Testis (tissue), 2 donors: ENCODE measurements at regions not wholly inside any gene's neighbourhood (a gene's known extent, or its start where the extent isn't known, plus 50 kb on each side); places are given as distances from the start of the nearest gene placed in this dataset.
"Not testable (repeated sequence)": the region's sequence is repeated elsewhere in the genome, so short reads cannot be mapped to it uniquely, and the experiment has no call there.

ENCODE experiments used
- DNase-seq: peaks from one replicate; pipeline ENCODE4 v3.0.0-alpha.2; 2019
- H3K27ac ChIP-seq, 2 donors: fragments of 200-600 bp; sonication (generic); one replicate each; pipeline ENCODE4 v1.5.1; 2019
- H3K27me3 ChIP-seq: fragments of 200-600 bp; sonication (generic); one replicate; pipeline ENCODE4 v1.5.1; 2019
- H3K36me3 ChIP-seq: fragments of 200-600 bp; sonication (generic); one replicate; pipeline ENCODE4 v1.5.1; 2017; ENCODE audit warnings: low read depth; ENCODE audit errors: missing control alignments
- H3K4me1 ChIP-seq: fragments of 200-600 bp; sonication (generic); one replicate; pipeline ENCODE4 v1.5.1; 2019
- H3K4me3 ChIP-seq, 2 donors: fragments of 200-600 bp; sonication (generic); one replicate each; pipeline ENCODE4 v1.5.1; 2017 to 2019
- H3K9me3 ChIP-seq: fragments of 200-600 bp; sonication (generic); one replicate; pipeline ENCODE4 v1.5.1; 2017
- POLR2A ChIP-seq: fragments of 450-650 bp; IDR thresholded peaks from one replicate; pipeline ENCODE4 v1.6.1; 2017; ENCODE audit warnings: antibody characterized with exemption, mild to moderate bottlenecking, moderate library complexity
- WGBS, 2 donors: methylation state at CpG; one replicate each; pipeline ENCODE4 v1.1.5; 2018; 5-methylcytosine and 5-hydroxymethylcytosine counted together
- intact Hi-C: fragments of 100-400 bp; cut with DNase I; formaldehyde crosslinking; loops from one replicate; pipeline ENCODE4 v1.15.1; 2023; ENCODE audit warnings: low total_unique reads
- TF ChIP-seq, protein P1 (sequence below), 3 experiments: fragments of 450-650 bp in 2 of 3; fragments of 200-600 bp in 1 of 3; sonication (generic) in 1 of 3; IDR thresholded peaks; one replicate each; pipeline ENCODE4 v1.5.1; 2016 to 2019; ENCODE audit warnings: antibody characterized with exemption in 3 of 3, mild to moderate bottlenecking in 2 of 3, moderate library complexity in 1 of 3

GRCh38 chr14:29005647-29006046 is 239.1 kb downstream of the FOXG1 start:
- no peaks in the 10 kb centered on the region for H3K27me3 ChIP-seq
- no peak overlapping the region for H3K27ac ChIP-seq
- 85 to 89% methylated on average over 4 of the region's 4 CpGs for WGBS, 2 donors
- intact Hi-C loops, result no loop called here
- H3K36me3 ChIP-seq, result no peaks in the 10 kb centered on the region
- no peak for DNase-seq
- no peaks in the 10 kb centered on the region for H3K4me1 ChIP-seq
- H3K4me3 ChIP-seq, result no peak overlapping the region
- TF ChIP-seq, protein P1, sequence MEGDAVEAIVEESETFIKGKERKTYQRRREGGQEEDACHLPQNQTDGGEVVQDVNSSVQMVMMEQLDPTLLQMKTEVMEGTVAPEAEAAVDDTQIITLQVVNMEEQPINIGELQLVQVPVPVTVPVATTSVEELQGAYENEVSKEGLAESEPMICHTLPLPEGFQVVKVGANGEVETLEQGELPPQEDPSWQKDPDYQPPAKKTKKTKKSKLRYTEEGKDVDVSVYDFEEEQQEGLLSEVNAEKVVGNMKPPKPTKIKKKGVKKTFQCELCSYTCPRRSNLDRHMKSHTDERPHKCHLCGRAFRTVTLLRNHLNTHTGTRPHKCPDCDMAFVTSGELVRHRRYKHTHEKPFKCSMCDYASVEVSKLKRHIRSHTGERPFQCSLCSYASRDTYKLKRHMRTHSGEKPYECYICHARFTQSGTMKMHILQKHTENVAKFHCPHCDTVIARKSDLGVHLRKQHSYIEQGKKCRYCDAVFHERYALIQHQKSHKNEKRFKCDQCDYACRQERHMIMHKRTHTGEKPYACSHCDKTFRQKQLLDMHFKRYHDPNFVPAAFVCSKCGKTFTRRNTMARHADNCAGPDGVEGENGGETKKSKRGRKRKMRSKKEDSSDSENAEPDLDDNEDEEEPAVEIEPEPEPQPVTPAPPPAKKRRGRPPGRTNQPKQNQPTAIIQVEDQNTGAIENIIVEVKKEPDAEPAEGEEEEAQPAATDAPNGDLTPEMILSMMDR (IDR thresholded peaks at IDR 0.05), result no peak
- no peak for TF ChIP-seq POLR2A
- H3K9me3 ChIP-seq, result no peaks in the 10 kb centered on the region

DNA sequence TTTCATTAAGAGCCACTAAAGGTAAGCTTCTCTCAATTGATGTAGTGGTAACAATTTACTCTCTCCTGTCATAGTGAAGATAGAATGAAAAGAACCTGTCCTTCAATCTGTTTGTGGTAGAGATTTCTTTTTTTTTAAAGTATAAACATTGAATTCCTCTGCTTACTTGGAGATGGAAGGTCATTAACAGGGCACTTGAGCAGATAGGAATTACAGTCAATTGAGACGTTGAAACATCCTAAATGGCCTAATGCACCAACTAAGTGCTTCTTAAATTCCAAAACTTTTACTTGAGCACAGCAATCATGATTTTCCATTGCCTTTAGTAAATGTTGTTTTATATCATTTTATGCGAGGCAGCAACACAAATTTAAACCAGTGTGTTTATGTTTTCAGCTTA is 241.4 kb downstream of the FOXG1 start:
- TF ChIP-seq, protein P1 (IDR thresholded peaks at IDR 0.05), result no peak
- no peak for TF ChIP-seq POLR2A
- 61 to 66% methylated on average over 2 of the region's 2 CpGs for WGBS, 2 donors
- Histone ChIP-seq H3K4me3 (no peak overlapping the region), H3K27ac (no peak overlapping the region), H3K4me1 (no peaks in the 10 kb centered on the region), H3K27me3 (no peaks in the 10 kb centered on the region), H3K36me3 (no peaks in the 10 kb centered on the region), H3K9me3 (no peaks in the 10 kb centered on the region)
- DNase-seq, result no peak
- intact Hi-C loops, result no loop called here

GRCh38 chr14:29016050-29016900 is 249.7 kb downstream of the FOXG1 start:
- no peaks in the 10 kb centered on the region for H3K4me1 ChIP-seq
- no peak overlapping the region for H3K27ac ChIP-seq
- peak; percentile 69 for DNase-seq
- TF ChIP-seq, protein P1 (IDR thresholded peaks at IDR 0.05), result peak; percentile 20 to 49 (median 37)
- no peak for TF ChIP-seq POLR2A
- H3K36me3 ChIP-seq, result no peaks in the 10 kb centered on the region
- H3K4me3 ChIP-seq, result no peak overlapping the region
- 33 to 39% methylated on average over 9 to 10 of the region's 10 CpGs for WGBS, 2 donors
- H3K27me3 ChIP-seq, result no peaks in the 10 kb centered on the region
- intact Hi-C loops, result no loop called here
- no peaks in the 10 kb centered on the region for H3K9me3 ChIP-seq

GRCh38 chr14:29023505-29023904 is 256.9 kb downstream of the FOXG1 start:
- DNase-seq, H3K27me3 ChIP-seq, H3K9me3 ChIP-seq, H3K4me1 ChIP-seq, H3K27ac ChIP-seq, intact Hi-C loops, H3K4me3 ChIP-seq, H3K36me3 ChIP-seq: not testable (repeated sequence)

DNA sequence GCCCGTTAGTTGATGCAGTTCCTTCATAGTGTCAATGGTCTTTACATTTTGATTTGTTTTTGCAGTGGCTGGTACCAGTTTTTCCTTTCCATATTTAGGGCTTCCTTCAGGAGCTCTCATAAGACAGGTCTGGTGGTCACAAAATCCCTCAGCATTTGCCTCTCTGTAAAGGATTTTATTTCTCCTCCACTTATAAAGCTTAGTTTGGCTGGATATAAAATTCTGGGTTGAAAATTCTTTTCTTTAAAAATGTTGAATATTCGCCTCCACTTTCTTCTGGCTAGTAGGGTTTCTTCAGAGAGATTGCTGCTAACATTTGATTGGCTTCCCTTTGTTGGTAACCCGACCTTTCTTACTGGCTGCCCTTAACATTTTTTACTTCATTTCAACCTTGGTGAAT is 260.9 kb downstream of the FOXG1 start:
- H3K9me3 ChIP-seq, H3K4me1 ChIP-seq, DNase-seq, H3K4me3 ChIP-seq, intact Hi-C loops, H3K36me3 ChIP-seq, H3K27ac ChIP-seq, H3K27me3 ChIP-seq: not testable (repeated sequence)
- 76 to 77% methylated on average over 3 of the region's 3 CpGs for WGBS, 2 donors

DNA sequence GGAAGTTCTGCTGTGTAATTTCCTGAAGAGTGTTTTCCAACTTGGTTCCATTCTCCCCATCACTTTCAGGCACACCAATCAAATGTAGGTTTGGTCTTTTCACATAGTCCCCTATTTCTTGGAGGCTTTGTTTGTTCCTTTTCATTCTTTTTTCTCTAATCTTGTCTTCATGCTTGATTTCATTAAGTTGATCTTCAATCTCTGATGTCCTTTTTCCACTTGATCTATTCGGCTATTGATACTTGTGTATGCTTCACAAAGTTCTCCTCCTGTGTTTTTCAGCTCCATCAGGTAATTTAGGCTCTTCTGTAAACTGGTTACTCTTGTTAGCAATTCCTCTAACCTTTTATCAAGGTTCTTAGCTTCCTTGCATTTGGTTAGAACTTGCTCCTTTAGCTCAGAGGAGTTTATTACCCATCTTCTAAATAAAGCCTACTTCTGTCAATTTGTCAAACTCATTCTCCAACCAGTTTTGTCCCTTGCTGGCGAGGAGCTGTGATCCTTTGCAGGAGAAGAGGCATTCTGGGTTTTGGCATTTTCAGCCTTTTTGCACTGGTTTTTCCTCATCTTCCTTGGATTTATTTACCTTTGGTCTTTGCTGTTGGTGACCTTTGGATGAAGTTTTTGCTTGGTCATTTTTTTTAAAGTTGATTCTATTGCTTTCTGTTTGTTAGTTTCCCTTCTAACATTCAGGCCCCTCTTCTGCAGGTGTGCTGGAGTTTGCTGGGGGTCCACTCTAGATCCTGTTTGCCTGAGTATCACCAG is 261.5 kb downstream of the FOXG1 start:
- intact Hi-C loops, H3K4me1 ChIP-seq, H3K27ac ChIP-seq, DNase-seq, H3K27me3 ChIP-seq, H3K9me3 ChIP-seq, H3K4me3 ChIP-seq, H3K36me3 ChIP-seq: not testable (repeated sequence)
- WGBS, 2 donors, result 80 to 83% methylated on average over 2 of the region's 2 CpGs
